Keratinocyte (primary cell): ENCODE measurements at regions not wholly inside any gene's neighbourhood (a gene's known extent, or its start where the extent isn't known, plus 50 kb on each side); places are given as distances from the start of the nearest gene placed in this dataset.

Experiments used
- CTCF ChIP-seq, 3 experiments: IDR thresholded peaks in 1 of 3; conservative IDR thresholded peaks in 1 of 3; optimal IDR thresholded peaks in 1 of 3; 2 replicates in 2 of 3; 3 replicates in 1 of 3; pipeline versions ENCODE3 to v1.5.1; 2011; ENCODE audit warnings: low read length in 3 of 3, mild to moderate bottlenecking in 3 of 3, moderate library complexity in 2 of 3, control low read depth in 1 of 3, inconsistent platforms in 1 of 3; ENCODE audit not compliant: insufficient read depth in 2 of 3; ENCODE audit errors: extremely low read depth in 1 of 3
- EZH2 ChIP-seq: IDR thresholded peaks from one replicate; pipeline ENCODE4 v1.6.1; 2012; ENCODE audit warnings: inconsistent platforms, mild to moderate bottlenecking, low read length, moderate library complexity

- no peak for TF ChIP-seq EZH2
- no peak for TF ChIP-seq CTCF (optimal IDR thresholded peaks at IDR 0.05 in 1 of 3, IDR thresholded peaks at IDR 0.05 in 1 of 3, conservative IDR thresholded peaks at IDR 0.05 in 1 of 3; ENCODE audit: extremely low read depth in 1 of 3, insufficient read depth in 2 of 3, low read length in 3 of 3)
Measured at GRCh38 chr18:68017385-68017784, 500.9 kb upstream of the DSEL start.
